PC-3 (cell line): ENCODE measurements at regions not wholly inside any gene's neighbourhood (a gene's known extent, or its start where the extent isn't known, plus 50 kb on each side); places are given as distances from the start of the nearest gene placed in this dataset.

Source experiments
- ATAC-seq: fragments of 200-7000 bp; cut with Tn5 transposase; 2 replicates; pipeline ENCODE4 v1.9.1; 2020; ENCODE audit warnings: mild to moderate bottlenecking, moderate library complexity
- BruUV-seq: library from RNA; stranded (reverse); fragments of 400-500 nt; replicated peaks from 2 replicates; lab custom pipeline; 2021; lab: Mats Ljungman, UMichigan
- CTCF ChIA-PET: fragments of 300-600 bp; sonication (Branson Sonifier 250); formaldehyde crosslinking; loops from one replicate; lab custom pipeline; 2022; ENCODE audit warnings: antibody characterized with exemption; lab: Charles Lee
- POLR2A ChIA-PET: fragments of 300-600 bp; sonication (Branson Sonifier 250); formaldehyde crosslinking; loops from one replicate; lab custom pipeline; 2022; ENCODE audit warnings: antibody characterized with exemption; ENCODE audit not compliant: unreplicated experiment; lab: Charles Lee
- DNase-seq: peaks from one replicate; pipeline ENCODE4 v3.0.0-alpha.2; 2015
- H2AFZ ChIP-seq: fragments of 300-600 bp; sonication (generic); 2 replicates; pipeline ENCODE4 v1.6.0; 2016; ENCODE audit warnings: antibody characterized with exemption, low read length
- H3F3A ChIP-seq: fragments of 300-600 bp; sonication (generic); one replicate; pipeline ENCODE4 v1.6.0; 2017; ENCODE audit warnings: antibody characterized with exemption, low read length, control low read depth, mild to moderate bottlenecking; ENCODE audit not compliant: unreplicated experiment
- H3K27ac ChIP-seq: fragments of 300-600 bp; sonication (generic); 2 replicates; pipeline ENCODE4 v1.5.1; 2016; ENCODE audit warnings: mild to moderate bottlenecking, low read length
- H3K27me3 ChIP-seq: fragments of 300-600 bp; sonication (generic); 2 replicates; pipeline ENCODE4 v1.6.1; 2016; ENCODE audit warnings: low read length, mixed read lengths
- H3K36me3 ChIP-seq: fragments of 300-600 bp; sonication (generic); 2 replicates; pipeline ENCODE4 v1.6.1; 2016; ENCODE audit warnings: low read depth, mixed run types, low read length, mixed read lengths
- H3K4me1 ChIP-seq: fragments of 300-600 bp; sonication (generic); 2 replicates; pipeline ENCODE4 v1.5.1; 2016; ENCODE audit warnings: low read length; ENCODE audit not compliant: insufficient read depth
- H3K4me2 ChIP-seq: fragments of 300-600 bp; sonication (generic); 2 replicates; pipeline ENCODE4 v1.6.0; 2016; ENCODE audit warnings: low read length
- H3K4me3 ChIP-seq: fragments of 300-600 bp; sonication (generic); 2 replicates; pipeline ENCODE4 v1.5.1; 2016; ENCODE audit warnings: mild to moderate bottlenecking, low read length, mixed read lengths
- H3K79me2 ChIP-seq: fragments of 300-600 bp; sonication (generic); 2 replicates; pipeline ENCODE4 v1.6.1; 2017; ENCODE audit warnings: low read length, mixed read lengths
- H3K9ac ChIP-seq: fragments of 300-600 bp; sonication (generic); 2 replicates; pipeline ENCODE4 v1.6.0; 2016; ENCODE audit warnings: mild to moderate bottlenecking, low read length
- H3K9me2 ChIP-seq: fragments of 300-600 bp; sonication (generic); replicated peaks from 2 replicates; pipeline ENCODE4 v1.6.1; 2016; ENCODE audit warnings: mixed run types, low read length, mixed read lengths
- H3K9me3 ChIP-seq: fragments of 300-600 bp; sonication (generic); 2 replicates; pipeline ENCODE4 v1.6.1; 2016; ENCODE audit warnings: low read length, mixed read lengths
- H4K20me1 ChIP-seq: fragments of 300-600 bp; sonication (generic); 2 replicates; pipeline ENCODE4 v1.6.1; 2016; ENCODE audit warnings: low read length, mixed read lengths
- EZH2 ChIP-seq: fragments of 300-600 bp; sonication (generic); IDR thresholded peaks from one replicate; pipeline ENCODE4 v1.6.1; 2017; ENCODE audit warnings: antibody characterized with exemption, mild to moderate bottlenecking, low read length; ENCODE audit not compliant: unreplicated experiment
- EZH2phosphoT487 ChIP-seq: fragments of 300-600 bp; sonication (generic); IDR thresholded peaks from 2 replicates; pipeline ENCODE4 v1.6.1; 2018; ENCODE audit warnings: mild to moderate bottlenecking, antibody characterized with exemption, low read length, borderline replicate concordance
- intact Hi-C: fragments of 100-400 bp; cut with micrococcal nuclease; formaldehyde crosslinking; loops from 2 replicates; pipeline ENCODE4 v1.9.0; 2023
- TF ChIP-seq, protein P1 (sequence below): fragments of 300-600 bp; sonication (generic); conservative IDR thresholded peaks from 2 replicates; pipeline ENCODE4 v1.5.1; 2017; ENCODE audit warnings: antibody characterized with exemption, low read depth, mild to moderate bottlenecking, low read length

GRCh38 chr16:85492295-85492864 lies 120.7 kb upstream of the GSE1 start:
- Histone ChIP-seq H3K9me2 (no peaks in the 10 kb centered on the region), H3K9ac (no peak overlapping the region), H3K4me2 (peak overlapping the region; percentile 45), H4K20me1 (no peaks in the 10 kb centered on the region), H3K9me3 (no peaks in the 10 kb centered on the region), H3F3A (no peaks in the 10 kb centered on the region), H2AFZ (no peak overlapping the region), H3K27ac (no peak overlapping the region), H3K4me1 (peaks cover 12% of the 10 kb centered on the region), H3K79me2 (no peaks in the 10 kb centered on the region), H3K27me3 (no peaks in the 10 kb centered on the region), H3K4me3 (no peak overlapping the region), H3K36me3 (no peaks in the 10 kb centered on the region)
- ATAC-seq (no peak), DNase-seq (peak; percentile 4)
- CTCF ChIA-PET = no interaction called here
- TF ChIP-seq, protein P1, sequence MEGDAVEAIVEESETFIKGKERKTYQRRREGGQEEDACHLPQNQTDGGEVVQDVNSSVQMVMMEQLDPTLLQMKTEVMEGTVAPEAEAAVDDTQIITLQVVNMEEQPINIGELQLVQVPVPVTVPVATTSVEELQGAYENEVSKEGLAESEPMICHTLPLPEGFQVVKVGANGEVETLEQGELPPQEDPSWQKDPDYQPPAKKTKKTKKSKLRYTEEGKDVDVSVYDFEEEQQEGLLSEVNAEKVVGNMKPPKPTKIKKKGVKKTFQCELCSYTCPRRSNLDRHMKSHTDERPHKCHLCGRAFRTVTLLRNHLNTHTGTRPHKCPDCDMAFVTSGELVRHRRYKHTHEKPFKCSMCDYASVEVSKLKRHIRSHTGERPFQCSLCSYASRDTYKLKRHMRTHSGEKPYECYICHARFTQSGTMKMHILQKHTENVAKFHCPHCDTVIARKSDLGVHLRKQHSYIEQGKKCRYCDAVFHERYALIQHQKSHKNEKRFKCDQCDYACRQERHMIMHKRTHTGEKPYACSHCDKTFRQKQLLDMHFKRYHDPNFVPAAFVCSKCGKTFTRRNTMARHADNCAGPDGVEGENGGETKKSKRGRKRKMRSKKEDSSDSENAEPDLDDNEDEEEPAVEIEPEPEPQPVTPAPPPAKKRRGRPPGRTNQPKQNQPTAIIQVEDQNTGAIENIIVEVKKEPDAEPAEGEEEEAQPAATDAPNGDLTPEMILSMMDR = no peak
- TF ChIP-seq EZH2phosphoT487 (no peak), EZH2 (no peak)
- intact Hi-C loops = no loop called here
- POLR2A ChIA-PET = no interaction called here
- BruUV-seq = no TSS peak

DNA sequence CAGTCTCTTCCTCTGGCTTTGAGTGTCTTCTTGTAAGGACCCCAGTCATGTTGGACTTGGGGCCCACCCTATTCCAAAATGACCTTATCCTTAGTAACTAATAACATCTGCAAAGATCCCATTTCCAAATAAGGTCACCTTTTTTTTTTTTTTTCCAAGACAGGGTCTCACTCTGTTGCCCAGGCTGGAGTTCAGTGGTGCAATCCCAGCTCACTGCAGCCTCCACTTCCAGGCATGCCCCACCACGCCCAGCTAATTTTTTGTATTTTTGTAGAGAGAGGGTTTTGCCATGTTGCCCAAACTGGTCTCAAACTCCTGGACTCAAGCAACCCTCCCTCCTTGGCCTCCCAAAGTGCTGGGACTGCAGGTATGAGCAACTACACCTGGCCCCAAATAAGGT lies 118.8 kb upstream of the GSE1 start:
- no peaks in the 10 kb centered on the region for H3K79me2 ChIP-seq
- H3K9ac ChIP-seq = no peak overlapping the region
- POLR2A ChIA-PET = no interaction called here
- H4K20me1 ChIP-seq = no peaks in the 10 kb centered on the region
- no peak overlapping the region for H2AFZ ChIP-seq
- DNase-seq (no peak), ATAC-seq (no peak)
- intact Hi-C loops = no loop called here
- TF ChIP-seq EZH2phosphoT487 (no peak), EZH2 (no peak)
- TF ChIP-seq, protein P1 = no peak
- no peaks in the 10 kb centered on the region for H3K36me3 ChIP-seq
- H3F3A ChIP-seq = no peaks in the 10 kb centered on the region
- H3K27ac ChIP-seq = no peak overlapping the region
- no peak overlapping the region for H3K4me2 ChIP-seq
- CTCF ChIA-PET = interaction anchor here (0.6 kb wide), 1 partner anchor 104 kb away, joined by 3 read pairs; no protein-coding TSS in a partner anchor
- no peaks in the 10 kb centered on the region for H3K27me3 ChIP-seq
- BruUV-seq = no TSS peak
- H3K9me2 ChIP-seq = no peaks in the 10 kb centered on the region
- H3K9me3 ChIP-seq = no peaks in the 10 kb centered on the region
- H3K4me3 ChIP-seq = no peak overlapping the region
- peaks cover 12% of the 10 kb centered on the region for H3K4me1 ChIP-seq

- BruUV-seq = no TSS peak
- DNase-seq = no peak
- ChIA-PET CTCF (no interaction called here), POLR2A (no interaction called here)
- Histone ChIP-seq H3K36me3 (no peaks in the 10 kb centered on the region), H3K9ac (no peak overlapping the region), H2AFZ (no peak overlapping the region), H3F3A (no peaks in the 10 kb centered on the region), H3K9me2 (no peaks in the 10 kb centered on the region), H3K9me3 (no peaks in the 10 kb centered on the region), H3K79me2 (no peaks in the 10 kb centered on the region), H3K4me1 (peaks cover 12% of the 10 kb centered on the region), H3K4me3 (no peak overlapping the region), H3K4me2 (no peak overlapping the region), H4K20me1 (no peaks in the 10 kb centered on the region), H3K27ac (no peak overlapping the region), H3K27me3 (no peaks in the 10 kb centered on the region)
- intact Hi-C loops = no loop called here
- no peak for TF ChIP-seq EZH2phosphoT487
- no peak for ATAC-seq
These were observed 117.9 kb upstream of the GSE1 start for GRCh38 chr16:85495259-85495658.
